ENCODE measurements at regions not wholly inside any gene's neighbourhood (a gene's known extent, or its start where the extent isn't known, plus 50 kb on each side); places are given as distances from the start of the nearest gene placed in this dataset.

DNA sequence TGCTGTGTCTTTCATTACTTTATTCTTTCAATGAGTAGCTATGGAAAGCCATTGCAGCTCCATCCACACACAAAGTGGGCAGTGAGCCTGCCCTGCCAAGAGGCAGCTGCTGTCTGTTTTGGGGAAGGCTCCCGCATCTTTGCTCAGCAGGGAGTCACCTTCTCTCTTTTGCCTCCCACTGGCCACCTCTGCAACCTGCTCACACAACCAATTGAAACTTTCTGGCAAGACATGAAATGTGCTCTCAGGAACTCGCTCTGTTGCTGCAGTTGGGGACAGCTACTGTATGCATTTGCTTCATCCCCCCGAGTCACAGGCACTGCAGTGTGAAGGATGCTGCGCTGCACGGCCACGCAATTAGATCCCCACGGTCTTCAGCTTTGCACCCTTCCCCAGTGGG, 244.8 kb upstream of the NFE2L3 start:
- H2AFZ ChIP-seq (ENCODE audit: low read length), result no peak overlapping the region

DNA sequence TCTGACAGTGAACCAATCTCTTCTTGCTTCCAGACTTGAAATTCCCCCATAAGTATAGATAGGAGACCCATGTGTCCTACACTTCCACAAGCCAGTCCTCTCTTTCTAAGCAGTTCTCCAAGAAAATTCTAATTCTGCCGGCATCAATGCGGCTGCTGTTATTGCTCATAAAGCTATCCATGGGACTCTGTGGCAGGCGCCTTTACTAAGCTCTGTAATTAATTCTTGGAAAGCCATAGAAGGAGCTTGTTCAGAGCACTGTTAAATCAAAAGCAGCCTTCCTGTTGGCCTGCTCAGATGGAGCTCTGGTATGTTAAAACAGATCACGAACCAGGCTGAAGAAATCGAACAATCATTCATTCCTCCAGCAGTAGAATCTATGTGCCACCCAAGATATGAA, 244.3 kb upstream of the NFE2L3 start:
- Histone ChIP-seq H3K4me3 (ENCODE audit: low read length) (no peak overlapping the region), H3K4me2 (ENCODE audit: low read length) (no peak overlapping the region), H3K79me2 (ENCODE audit: low read length) (no peaks in the 10 kb centered on the region), H2AFZ (ENCODE audit: low read length) (no peak overlapping the region), H3K4me1 (ENCODE audit: insufficient read depth, low read length) (no peaks in the 10 kb centered on the region), H3K9me2 (replicated peaks; ENCODE audit: low read length) (no peaks in the 10 kb centered on the region), H4K20me1 (ENCODE audit: low read length) (no peaks in the 10 kb centered on the region), H3K36me3 (ENCODE audit: low read depth, low read length) (no peaks in the 10 kb centered on the region), H3K9me3 (ENCODE audit: low read length) (no peaks in the 10 kb centered on the region), H3K9ac (ENCODE audit: low read length) (no peak overlapping the region), H3F3A (ENCODE audit: low read length, unreplicated experiment) (no peaks in the 10 kb centered on the region), H3K27me3 (ENCODE audit: low read length) (no peaks in the 10 kb centered on the region), H3K27ac (ENCODE audit: low read length) (no peak overlapping the region)
- CTCF ChIA-PET, result no interaction called here
- no peak for TF ChIP-seq EZH2 (IDR thresholded peaks at IDR 0.05; ENCODE audit: low read length, unreplicated experiment)
- TF ChIP-seq, protein P1, sequence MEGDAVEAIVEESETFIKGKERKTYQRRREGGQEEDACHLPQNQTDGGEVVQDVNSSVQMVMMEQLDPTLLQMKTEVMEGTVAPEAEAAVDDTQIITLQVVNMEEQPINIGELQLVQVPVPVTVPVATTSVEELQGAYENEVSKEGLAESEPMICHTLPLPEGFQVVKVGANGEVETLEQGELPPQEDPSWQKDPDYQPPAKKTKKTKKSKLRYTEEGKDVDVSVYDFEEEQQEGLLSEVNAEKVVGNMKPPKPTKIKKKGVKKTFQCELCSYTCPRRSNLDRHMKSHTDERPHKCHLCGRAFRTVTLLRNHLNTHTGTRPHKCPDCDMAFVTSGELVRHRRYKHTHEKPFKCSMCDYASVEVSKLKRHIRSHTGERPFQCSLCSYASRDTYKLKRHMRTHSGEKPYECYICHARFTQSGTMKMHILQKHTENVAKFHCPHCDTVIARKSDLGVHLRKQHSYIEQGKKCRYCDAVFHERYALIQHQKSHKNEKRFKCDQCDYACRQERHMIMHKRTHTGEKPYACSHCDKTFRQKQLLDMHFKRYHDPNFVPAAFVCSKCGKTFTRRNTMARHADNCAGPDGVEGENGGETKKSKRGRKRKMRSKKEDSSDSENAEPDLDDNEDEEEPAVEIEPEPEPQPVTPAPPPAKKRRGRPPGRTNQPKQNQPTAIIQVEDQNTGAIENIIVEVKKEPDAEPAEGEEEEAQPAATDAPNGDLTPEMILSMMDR (conservative IDR thresholded peaks at IDR 0.05; ENCODE audit: low read depth, low read length), result no peak
- TF ChIP-seq EZH2phosphoT487 (IDR thresholded peaks at IDR 0.05; ENCODE audit: borderline replicate concordance, low read length), result no peak
- BruUV-seq (replicated peaks), result no TSS peak
- POLR2A ChIA-PET (ENCODE audit: unreplicated experiment), result no interaction called here
- no peak for DNase-seq
- ATAC-seq, result no peak
- intact Hi-C loops (cut with micrococcal nuclease), result no loop called here

More for the DNA sequence above, 244.8 kb upstream of the NFE2L3 start:
- H3F3A ChIP-seq (ENCODE audit: low read length, unreplicated experiment), result no peaks in the 10 kb centered on the region
- no peaks in the 10 kb centered on the region for H3K79me2 ChIP-seq (ENCODE audit: low read length)
- no peaks in the 10 kb centered on the region for H3K36me3 ChIP-seq (ENCODE audit: low read depth, low read length)
- no peak overlapping the region for H3K27ac ChIP-seq (ENCODE audit: low read length)
- H4K20me1 ChIP-seq (ENCODE audit: low read length), result no peaks in the 10 kb centered on the region
- no TSS peak for BruUV-seq (replicated peaks)
- H3K4me2 ChIP-seq (ENCODE audit: low read length), result no peak overlapping the region
- no peaks in the 10 kb centered on the region for H3K4me1 ChIP-seq (ENCODE audit: insufficient read depth, low read length)
- H3K27me3 ChIP-seq (ENCODE audit: low read length), result no peaks in the 10 kb centered on the region
- no peaks in the 10 kb centered on the region for H3K9me2 ChIP-seq (replicated peaks; ENCODE audit: low read length)
- H3K9me3 ChIP-seq (ENCODE audit: low read length), result no peaks in the 10 kb centered on the region
- DNase-seq, result no peak
- TF ChIP-seq EZH2 (IDR thresholded peaks at IDR 0.05; ENCODE audit: low read length, unreplicated experiment), result no peak
- no peak for TF ChIP-seq EZH2phosphoT487 (IDR thresholded peaks at IDR 0.05; ENCODE audit: borderline replicate concordance, low read length)
- TF ChIP-seq, protein P1 (conservative IDR thresholded peaks at IDR 0.05; ENCODE audit: low read depth, low read length), result no peak
- H3K4me3 ChIP-seq (ENCODE audit: low read length), result no peak overlapping the region
- ChIA-PET CTCF (no interaction called here), POLR2A (ENCODE audit: unreplicated experiment) (no interaction called here)
- intact Hi-C loops (cut with micrococcal nuclease), result no loop called here
- no peak for ATAC-seq
- H3K9ac ChIP-seq (ENCODE audit: low read length), result no peak overlapping the region

DNA sequence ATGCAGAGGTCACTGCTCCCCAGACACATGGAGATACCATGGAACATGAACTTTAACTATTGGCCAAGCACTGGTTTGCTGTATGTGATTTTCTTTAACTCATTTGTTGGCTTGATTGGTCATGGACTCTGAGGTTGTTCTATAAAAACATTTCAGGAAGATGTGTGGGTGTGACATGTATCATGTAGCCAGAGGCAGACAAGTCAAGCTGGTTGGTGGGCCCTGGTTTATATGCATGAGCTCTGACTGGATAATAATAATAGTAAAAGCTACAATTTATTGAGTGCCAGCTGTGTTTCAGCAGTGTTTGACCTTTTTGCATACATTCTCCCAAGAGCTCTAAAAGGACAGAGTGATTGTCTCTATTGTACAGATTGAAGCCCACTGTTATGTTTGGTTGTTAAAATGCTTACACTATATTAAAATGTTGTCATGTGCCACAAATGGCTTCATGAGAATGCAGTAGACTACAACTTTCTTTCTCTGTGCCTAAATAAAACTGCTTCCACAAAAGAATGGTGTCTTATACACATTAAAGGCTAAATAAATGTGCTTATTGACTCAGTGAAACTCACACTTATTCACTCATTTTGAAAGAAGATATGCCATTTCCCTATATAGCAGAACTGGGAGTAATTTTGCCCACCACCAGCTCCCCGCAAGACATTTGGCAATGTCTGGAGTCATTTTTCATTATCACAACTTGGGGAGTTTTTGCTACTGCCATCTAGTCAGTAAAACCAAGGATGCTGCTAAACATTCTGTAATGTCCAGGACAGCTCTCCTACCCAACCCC, 243.6 kb upstream of the NFE2L3 start:
- ATAC-seq (no peak), DNase-seq (no peak)
- Histone ChIP-seq H3K27me3 (ENCODE audit: low read length) (no peaks in the 10 kb centered on the region), H3K79me2 (ENCODE audit: low read length) (no peaks in the 10 kb centered on the region), H3K4me3 (ENCODE audit: low read length) (no peak overlapping the region), H3F3A (ENCODE audit: low read length, unreplicated experiment) (no peaks in the 10 kb centered on the region), H3K9me3 (ENCODE audit: low read length) (no peaks in the 10 kb centered on the region), H2AFZ (ENCODE audit: low read length) (no peak overlapping the region), H3K4me1 (ENCODE audit: insufficient read depth, low read length) (no peaks in the 10 kb centered on the region), H3K27ac (ENCODE audit: low read length) (no peak overlapping the region), H3K4me2 (ENCODE audit: low read length) (no peak overlapping the region), H3K36me3 (ENCODE audit: low read depth, low read length) (no peaks in the 10 kb centered on the region), H4K20me1 (ENCODE audit: low read length) (no peaks in the 10 kb centered on the region), H3K9ac (ENCODE audit: low read length) (no peak overlapping the region), H3K9me2 (replicated peaks; ENCODE audit: low read length) (no peaks in the 10 kb centered on the region)
- ChIA-PET CTCF (no interaction called here), POLR2A (ENCODE audit: unreplicated experiment) (no interaction called here)
- intact Hi-C loops (cut with micrococcal nuclease), result no loop called here
- BruUV-seq (replicated peaks), result no TSS peak
- TF ChIP-seq EZH2 (IDR thresholded peaks at IDR 0.05; ENCODE audit: low read length, unreplicated experiment) (no peak), EZH2phosphoT487 (IDR thresholded peaks at IDR 0.05; ENCODE audit: borderline replicate concordance, low read length) (no peak)
- TF ChIP-seq, protein P1 (conservative IDR thresholded peaks at IDR 0.05; ENCODE audit: low read depth, low read length), result no peak

All from PC-3 (cell line).